GM23248 (cell line): ENCODE measurements at regions not wholly inside any gene's neighbourhood (a gene's known extent, or its start where the extent isn't known, plus 50 kb on each side); places are given as distances from the start of the nearest gene placed in this dataset.

ENCODE experiments used
- DNase-seq: peaks from one replicate; pipeline ENCODE4 v3.0.0-alpha.2; 2015
- H2AFZ ChIP-seq: fragments of 200-600 bp; sonication (generic); 2 replicates; pipeline ENCODE4 v1.6.1; 2016; ENCODE audit warnings: antibody characterized with exemption
- H3F3A ChIP-seq: fragments of 200-600 bp; sonication (generic); 2 replicates; pipeline ENCODE4 v1.6.1; 2016; ENCODE audit warnings: mild to moderate bottlenecking, antibody characterized with exemption, mixed run types; ENCODE audit not compliant: insufficient read depth
- H3K27ac ChIP-seq: fragments of 200-600 bp; sonication (generic); 2 replicates; pipeline ENCODE4 v1.5.1; 2016; ENCODE audit warnings: mild to moderate bottlenecking
- H3K27me3 ChIP-seq: fragments of 200-600 bp; sonication (generic); replicated peaks from 2 replicates; pipeline ENCODE4 v1.6.1; 2016; ENCODE audit warnings: mild to moderate bottlenecking; ENCODE audit not compliant: insufficient read depth
- H3K36me3 ChIP-seq: fragments of 200-600 bp; sonication (generic); 2 replicates; pipeline ENCODE4 v1.6.1; 2016; ENCODE audit warnings: low read depth, mild to moderate bottlenecking
- H3K4me1 ChIP-seq: fragments of 200-600 bp; sonication (generic); 2 replicates; pipeline ENCODE4 v1.6.1; 2016; ENCODE audit warnings: mild to moderate bottlenecking; ENCODE audit not compliant: insufficient read depth
- H3K4me2 ChIP-seq: fragments of 200-600 bp; sonication (generic); one replicate; pipeline ENCODE4 v1.6.1; 2016; ENCODE audit warnings: mild to moderate bottlenecking; ENCODE audit not compliant: unreplicated experiment
- H3K4me3 ChIP-seq: fragments of 200-600 bp; sonication (generic); 2 replicates; pipeline ENCODE4 v1.5.1; 2016; ENCODE audit warnings: mild to moderate bottlenecking
- H3K79me2 ChIP-seq: fragments of 200-600 bp; sonication (generic); 2 replicates; pipeline ENCODE4 v1.6.1; 2016; ENCODE audit warnings: mild to moderate bottlenecking; ENCODE audit not compliant: insufficient read depth
- H3K9ac ChIP-seq: fragments of 200-600 bp; sonication (generic); 2 replicates; pipeline ENCODE4 v1.6.1; 2016; ENCODE audit warnings: mild to moderate bottlenecking
- H3K9me2 ChIP-seq: fragments of 200-600 bp; sonication (generic); 2 replicates; pipeline ENCODE4 v1.6.1; 2016; ENCODE audit warnings: mixed run types, mild to moderate bottlenecking, moderate library complexity; ENCODE audit not compliant: insufficient read depth
- H3K9me3 ChIP-seq: fragments of 200-600 bp; sonication (generic); one replicate; pipeline ENCODE4 v1.6.1; 2017; ENCODE audit warnings: low read depth
- H4K20me1 ChIP-seq: fragments of 200-600 bp; sonication (generic); 2 replicates; pipeline ENCODE4 v1.6.0; 2016; ENCODE audit not compliant: insufficient read depth
- EZH2 ChIP-seq: fragments of 200-600 bp; sonication (generic); IDR thresholded peaks from 2 replicates; pipeline ENCODE4 v1.6.1; 2018; ENCODE audit warnings: antibody characterized with exemption, mild to moderate bottlenecking; ENCODE audit not compliant: insufficient read depth, poor library complexity, severe bottlenecking
- EZH2phosphoT487 ChIP-seq: fragments of 200-600 bp; sonication (generic); IDR thresholded peaks from 2 replicates; pipeline ENCODE4 v1.6.1; 2018; ENCODE audit warnings: antibody characterized with exemption, moderate library complexity, mild to moderate bottlenecking, low read depth; ENCODE audit not compliant: insufficient read depth
- WGBS, 2 experiments: methylation state at CpG; one replicate each; pipeline ENCODE4 v1.1.6; 2015 to 2017; ENCODE audit warnings: low lambda C conversion rate in 2 of 2, low coverage in 1 of 2; ENCODE audit errors: missing lambda C conversion rate in 2 of 2; 5-methylcytosine and 5-hydroxymethylcytosine counted together
- in situ Hi-C: fragments of 300-500 bp; cut with MboI; formaldehyde crosslinking; loops from 2 replicates; pipeline ENCODE4 v1.15.0; 2020

DNA sequence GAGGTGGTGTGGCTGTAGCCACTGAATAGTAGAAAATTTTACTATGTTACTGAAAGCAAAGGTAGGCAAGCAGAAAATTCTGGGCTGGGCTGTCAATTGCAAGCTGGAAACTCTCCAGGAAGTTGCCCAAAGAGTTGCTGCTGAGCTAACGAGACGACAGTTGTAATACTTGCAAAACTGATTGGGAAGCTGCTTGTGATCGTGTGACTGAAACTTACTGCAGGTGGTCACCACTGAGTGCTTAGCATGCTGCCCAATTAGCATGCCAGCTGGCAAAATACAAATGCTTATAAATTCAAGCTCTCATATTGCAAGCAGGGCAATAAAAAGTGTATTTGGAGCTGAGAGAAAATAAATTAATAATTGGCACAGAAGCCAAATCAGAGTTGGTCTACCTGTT, 758.5 kb upstream of the EDIL3 start:
- Histone ChIP-seq H3K9me2 (no peaks in the 10 kb centered on the region), H3K4me3 (no peak overlapping the region), H4K20me1 (no peaks in the 10 kb centered on the region), H2AFZ (no peak overlapping the region), H3K9ac (no peak overlapping the region), H3K27ac (no peak overlapping the region), H3K4me1 (no peaks in the 10 kb centered on the region), H3K4me2 (no peak overlapping the region), H3K9me3 (no peaks in the 10 kb centered on the region), H3F3A (no peaks in the 10 kb centered on the region), H3K79me2 (no peaks in the 10 kb centered on the region), H3K36me3 (no peaks in the 10 kb centered on the region), H3K27me3 (no peaks in the 10 kb centered on the region)
- in situ Hi-C loops: no loop called here
- no peak for TF ChIP-seq EZH2
- TF ChIP-seq EZH2phosphoT487: no peak
- WGBS, 2 experiments: 32 to 35% methylated on average over 3 of the region's 3 CpGs
- no peak for DNase-seq

DNA sequence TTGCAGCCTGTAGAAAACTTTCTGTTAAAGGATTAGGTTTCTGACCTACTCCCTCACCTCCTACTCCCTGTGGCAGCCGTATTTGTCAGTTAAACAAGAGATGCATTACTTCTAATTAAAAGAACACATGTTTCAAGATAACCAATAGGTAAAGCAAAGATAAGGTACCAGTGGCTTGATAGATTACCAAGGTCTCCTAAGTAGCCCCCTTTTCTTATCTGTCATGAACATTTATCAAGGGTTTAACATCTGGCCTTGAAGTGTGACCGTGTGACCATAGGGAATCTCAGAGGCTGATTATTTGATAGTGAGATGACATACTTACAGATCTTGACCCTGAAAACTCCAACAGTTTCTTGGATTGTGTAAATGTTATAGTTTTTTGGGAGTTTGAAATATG, 764.0 kb upstream of the EDIL3 start:
- H3K4me2 ChIP-seq: no peak overlapping the region
- no peak overlapping the region for H3K9ac ChIP-seq
- WGBS, 2 experiments: 32 to 33% methylated on average over 2 of the region's 2 CpGs
- no peak overlapping the region for H3K4me3 ChIP-seq
- no peaks in the 10 kb centered on the region for H3K27me3 ChIP-seq
- no peaks in the 10 kb centered on the region for H3K9me2 ChIP-seq
- no peaks in the 10 kb centered on the region for H3K4me1 ChIP-seq
- no peak overlapping the region for H3K27ac ChIP-seq
- H3F3A ChIP-seq: no peaks in the 10 kb centered on the region
- H3K36me3 ChIP-seq: no peaks in the 10 kb centered on the region
- in situ Hi-C loops: no loop called here
- no peaks in the 10 kb centered on the region for H3K79me2 ChIP-seq
- TF ChIP-seq EZH2phosphoT487: no peak
- TF ChIP-seq EZH2: no peak
- H2AFZ ChIP-seq: no peak overlapping the region
- H3K9me3 ChIP-seq: no peaks in the 10 kb centered on the region
- no peaks in the 10 kb centered on the region for H4K20me1 ChIP-seq
- DNase-seq: no peak

DNA sequence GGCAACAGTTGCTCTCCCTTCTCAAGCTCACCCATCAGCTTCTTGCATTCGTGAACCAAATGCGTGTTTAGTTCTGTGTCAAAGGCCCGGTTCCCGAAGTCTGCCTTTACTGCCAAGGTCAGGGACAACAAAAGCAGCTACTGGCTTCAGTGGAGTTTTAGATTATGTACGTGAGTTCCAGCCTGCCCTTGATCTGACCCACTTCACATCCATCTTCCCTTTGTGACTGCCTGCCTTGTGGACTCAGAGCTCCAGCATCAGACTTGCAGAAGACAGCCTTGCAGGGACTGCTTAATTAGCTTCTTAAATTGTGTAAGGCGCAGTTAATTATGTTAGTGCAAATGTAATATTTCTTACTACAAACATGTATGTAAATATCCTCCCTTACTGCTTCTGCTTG, 774.7 kb upstream of the EDIL3 start:
- H3K4me1 ChIP-seq: no peaks in the 10 kb centered on the region
- H3K9me2 ChIP-seq: no peaks in the 10 kb centered on the region
- H3K4me3 ChIP-seq: no peak overlapping the region
- H3K9me3 ChIP-seq: no peaks in the 10 kb centered on the region
- DNase-seq: no peak
- TF ChIP-seq EZH2: no peak
- TF ChIP-seq EZH2phosphoT487: no peak
- H4K20me1 ChIP-seq: no peaks in the 10 kb centered on the region
- H2AFZ ChIP-seq: no peak overlapping the region
- H3K27ac ChIP-seq: no peak overlapping the region
- no peaks in the 10 kb centered on the region for H3K36me3 ChIP-seq
- H3F3A ChIP-seq: no peaks in the 10 kb centered on the region
- H3K79me2 ChIP-seq: no peaks in the 10 kb centered on the region
- no peaks in the 10 kb centered on the region for H3K27me3 ChIP-seq
- 30 to 32% methylated on average over 6 of the region's 6 CpGs for WGBS, 2 experiments
- H3K9ac ChIP-seq: no peak overlapping the region
- H3K4me2 ChIP-seq: no peak overlapping the region
- in situ Hi-C loops: no loop called here

- no peak for DNase-seq
- Histone ChIP-seq H4K20me1 (no peaks in the 10 kb centered on the region), H3K79me2 (no peaks in the 10 kb centered on the region), H3K9me2 (no peaks in the 10 kb centered on the region), H3F3A (no peaks in the 10 kb centered on the region), H3K9ac (no peak overlapping the region), H3K9me3 (no peaks in the 10 kb centered on the region), H3K36me3 (no peaks in the 10 kb centered on the region), H3K4me1 (no peaks in the 10 kb centered on the region), H3K27me3 (no peaks in the 10 kb centered on the region), H3K4me3 (no peak overlapping the region), H3K4me2 (no peak overlapping the region), H3K27ac (no peak overlapping the region), H2AFZ (no peak overlapping the region)
- WGBS, 2 experiments: 14 to 15% methylated on average over 1 of the region's 1 CpG
- TF ChIP-seq EZH2phosphoT487 (no peak), EZH2 (no peak)
- in situ Hi-C loops: no loop called here
These were observed 783.8 kb upstream of the EDIL3 start for GRCh38 chr5:85168474-85168873.

DNA sequence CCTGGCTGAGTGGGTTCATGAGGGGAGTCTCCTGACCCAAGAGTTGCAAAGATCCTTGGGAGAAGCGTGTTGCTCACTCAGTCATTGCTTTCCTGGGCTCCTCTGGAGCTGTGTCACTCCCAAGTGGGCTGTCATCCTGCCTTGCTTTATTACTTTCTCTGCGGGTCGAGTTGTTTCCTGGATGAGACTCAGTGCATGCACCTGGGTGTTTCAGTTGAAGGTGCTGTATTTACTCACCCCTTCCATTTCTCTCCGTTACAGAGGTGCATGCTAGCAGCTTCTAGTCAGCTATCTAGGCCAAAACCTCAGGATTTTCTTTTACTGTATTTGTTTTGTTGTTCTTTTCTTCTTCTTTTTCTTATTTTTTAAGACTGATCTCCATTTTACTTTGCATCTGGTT, 785.5 kb upstream of the EDIL3 start:
- Histone ChIP-seq H3F3A (no peaks in the 10 kb centered on the region), H2AFZ (no peak overlapping the region), H3K4me2 (no peak overlapping the region), H3K4me3 (no peak overlapping the region), H3K4me1 (no peaks in the 10 kb centered on the region), H3K9me3 (no peaks in the 10 kb centered on the region), H3K9me2 (no peaks in the 10 kb centered on the region), H3K36me3 (no peaks in the 10 kb centered on the region), H3K79me2 (no peaks in the 10 kb centered on the region), H3K27ac (no peak overlapping the region), H3K9ac (no peak overlapping the region), H3K27me3 (no peaks in the 10 kb centered on the region), H4K20me1 (no peaks in the 10 kb centered on the region)
- no peak for DNase-seq
- in situ Hi-C loops: no loop called here
- TF ChIP-seq EZH2: no peak
- TF ChIP-seq EZH2phosphoT487: no peak
- WGBS, 2 experiments: 9 to 14% methylated on average over 4 of the region's 4 CpGs
